T-helper 2 cell (primary cell): ENCODE measurements at regions not wholly inside any gene's neighbourhood (a gene's known extent, or its start where the extent isn't known, plus 50 kb on each side); places are given as distances from the start of the nearest gene placed in this dataset.

Source experiments
- DNase-seq, 5 experiments: peaks; one replicate each; pipeline versions ENCODE4 v3.0.0 to v3.0.0-alpha.2; 2012 to 2022

- no peak for DNase-seq
These were observed 463.1 kb downstream of the MATN1 start for GRCh38 chr1:30260318-30260717.

- no peak for DNase-seq
These were observed 463.8 kb downstream of the MATN1 start for GRCh38 chr1:30259631-30260030.

- no peak for DNase-seq
These were observed 464.5 kb downstream of the MATN1 start for GRCh38 chr1:30258876-30259275.

GRCh38 chr1:30258471-30258870, 464.9 kb downstream of the MATN1 start:
- DNase-seq, result no peak

GRCh38 chr1:30257742-30258380, 465.5 kb downstream of the MATN1 start:
- no peak for DNase-seq

- DNase-seq, result no peak
These were observed 466.1 kb downstream of the MATN1 start for GRCh38 chr1:30257322-30257721.

- DNase-seq, result no peak
These were observed 466.5 kb downstream of the MATN1 start for GRCh38 chr1:30256911-30257310.

GRCh38 chr1:30255111-30255724, 468.2 kb downstream of the MATN1 start:
- DNase-seq, result no peak

- no peak for DNase-seq
These were observed 469.5 kb downstream of the MATN1 start for GRCh38 chr1:30253807-30254440.

- no peak for DNase-seq
These were observed 470.0 kb downstream of the MATN1 start for GRCh38 chr1:30253361-30253760.

GRCh38 chr1:30250984-30251850, 472.2 kb downstream of the MATN1 start:
- no peak for DNase-seq

GRCh38 chr1:30250338-30250983, 472.9 kb downstream of the MATN1 start:
- DNase-seq, result no peak

GRCh38 chr1:30249446-30250337, 473.7 kb downstream of the MATN1 start:
- DNase-seq, result no peak

GRCh38 chr1:30248774-30249173, 474.6 kb downstream of the MATN1 start:
- DNase-seq, result no peak

- DNase-seq, result no peak
These were observed 475.0 kb downstream of the MATN1 start for GRCh38 chr1:30248373-30248772.

- DNase-seq, result no peak
These were observed 478.6 kb downstream of the MATN1 start for GRCh38 chr1:30244801-30245200.

- DNase-seq, result no peak
These were observed 480.5 kb downstream of the MATN1 start for GRCh38 chr1:30242722-30243457.

- no peak for DNase-seq
These were observed 481.2 kb downstream of the MATN1 start for GRCh38 chr1:30242168-30242567.

- no peak for DNase-seq
These were observed 481.7 kb downstream of the MATN1 start for GRCh38 chr1:30241681-30242080.

- no peak for DNase-seq
These were observed 489.3 kb downstream of the MATN1 start for GRCh38 chr1:30234091-30234490.
